ENCODE measurements at regions not wholly inside any gene's neighbourhood (a gene's known extent, or its start where the extent isn't known, plus 50 kb on each side); places are given as distances from the start of the nearest gene placed in this dataset.

- no peak for TF ChIP-seq POLR2A (IDR thresholded peaks at IDR 0.05)
- TF ChIP-seq, protein P1, sequence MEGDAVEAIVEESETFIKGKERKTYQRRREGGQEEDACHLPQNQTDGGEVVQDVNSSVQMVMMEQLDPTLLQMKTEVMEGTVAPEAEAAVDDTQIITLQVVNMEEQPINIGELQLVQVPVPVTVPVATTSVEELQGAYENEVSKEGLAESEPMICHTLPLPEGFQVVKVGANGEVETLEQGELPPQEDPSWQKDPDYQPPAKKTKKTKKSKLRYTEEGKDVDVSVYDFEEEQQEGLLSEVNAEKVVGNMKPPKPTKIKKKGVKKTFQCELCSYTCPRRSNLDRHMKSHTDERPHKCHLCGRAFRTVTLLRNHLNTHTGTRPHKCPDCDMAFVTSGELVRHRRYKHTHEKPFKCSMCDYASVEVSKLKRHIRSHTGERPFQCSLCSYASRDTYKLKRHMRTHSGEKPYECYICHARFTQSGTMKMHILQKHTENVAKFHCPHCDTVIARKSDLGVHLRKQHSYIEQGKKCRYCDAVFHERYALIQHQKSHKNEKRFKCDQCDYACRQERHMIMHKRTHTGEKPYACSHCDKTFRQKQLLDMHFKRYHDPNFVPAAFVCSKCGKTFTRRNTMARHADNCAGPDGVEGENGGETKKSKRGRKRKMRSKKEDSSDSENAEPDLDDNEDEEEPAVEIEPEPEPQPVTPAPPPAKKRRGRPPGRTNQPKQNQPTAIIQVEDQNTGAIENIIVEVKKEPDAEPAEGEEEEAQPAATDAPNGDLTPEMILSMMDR (IDR thresholded peaks at IDR 0.05), result no peak
- TF ChIP-seq POLR2AphosphoS5 (IDR thresholded peaks at IDR 0.05), result no peak
These were observed 66.8 kb upstream of the KBTBD8 start for GRCh38 chr3:66931291-66931690.
